ELR (cell line): ENCODE measurements at regions not wholly inside any gene's neighbourhood (a gene's known extent, or its start where the extent isn't known, plus 50 kb on each side); places are given as distances from the start of the nearest gene placed in this dataset.
"Not testable (repeated sequence)": the region's sequence is repeated elsewhere in the genome, so short reads cannot be mapped to it uniquely, and the experiment has no call there.

Source experiments
- DNase-seq: peaks from one replicate; pipeline ENCODE4 v3.0.0-alpha.2; 2015; ENCODE audit warnings: low read depth

DNA sequence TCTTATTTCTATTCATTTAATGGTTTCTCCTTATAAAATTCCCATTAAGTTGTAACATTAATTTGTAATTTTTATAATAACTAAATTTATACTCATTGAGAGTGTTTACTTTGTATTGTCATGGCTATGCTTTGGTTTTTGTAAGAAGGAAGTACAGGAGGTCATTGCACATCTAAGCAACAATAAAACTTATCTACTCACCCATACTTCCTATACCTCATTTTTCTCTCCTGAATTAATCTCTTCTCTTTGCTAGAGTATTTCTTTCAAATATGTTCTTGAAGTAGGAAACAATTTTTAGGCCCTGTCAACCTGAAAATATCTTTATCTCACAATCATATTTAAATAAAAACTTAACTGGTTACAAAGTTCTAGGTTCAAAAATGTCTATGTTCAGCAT, 95.4 kb upstream of the WDR11 start:
- DNase-seq, result no peak

DNA sequence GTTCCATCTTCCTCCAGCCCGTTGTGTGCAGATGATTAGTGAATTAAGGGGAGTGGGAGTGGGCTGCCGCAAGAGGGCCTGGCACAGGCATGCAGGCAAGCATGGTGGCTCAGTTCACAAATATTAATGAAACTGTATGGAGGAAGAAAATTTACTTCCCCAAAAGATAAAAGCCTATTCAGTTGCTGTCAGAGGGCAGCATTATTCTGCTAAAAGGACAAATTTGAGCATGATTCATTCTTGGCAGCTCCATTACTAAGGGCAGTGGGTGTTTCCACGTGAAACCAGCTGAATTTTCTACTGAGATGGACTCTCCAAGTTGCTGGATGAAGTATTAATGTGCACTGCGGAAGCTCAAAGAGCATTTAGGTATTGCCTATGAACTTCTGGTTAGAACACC, 90.9 kb upstream of the WDR11 start:
- no peak for DNase-seq

DNA sequence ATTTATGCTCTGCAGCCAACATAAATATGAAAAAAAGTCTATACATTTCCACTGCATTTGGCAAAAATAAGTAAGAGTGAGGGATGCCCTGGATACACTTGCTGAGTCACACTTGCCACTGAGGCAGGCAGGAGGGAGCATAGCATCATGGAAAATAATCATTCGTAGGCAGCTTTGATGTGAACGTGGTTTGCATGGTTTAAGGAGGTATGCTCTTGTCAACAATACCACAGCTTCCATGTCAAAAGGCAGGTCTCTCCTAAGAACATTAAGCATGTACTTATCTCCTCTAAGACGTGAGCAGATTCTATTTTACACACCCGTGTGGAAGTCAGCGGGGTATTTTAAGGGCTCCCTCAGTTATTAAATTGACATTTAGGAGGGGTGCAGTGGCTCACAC, 89.2 kb upstream of the WDR11 start:
- DNase-seq, result no peak

DNA sequence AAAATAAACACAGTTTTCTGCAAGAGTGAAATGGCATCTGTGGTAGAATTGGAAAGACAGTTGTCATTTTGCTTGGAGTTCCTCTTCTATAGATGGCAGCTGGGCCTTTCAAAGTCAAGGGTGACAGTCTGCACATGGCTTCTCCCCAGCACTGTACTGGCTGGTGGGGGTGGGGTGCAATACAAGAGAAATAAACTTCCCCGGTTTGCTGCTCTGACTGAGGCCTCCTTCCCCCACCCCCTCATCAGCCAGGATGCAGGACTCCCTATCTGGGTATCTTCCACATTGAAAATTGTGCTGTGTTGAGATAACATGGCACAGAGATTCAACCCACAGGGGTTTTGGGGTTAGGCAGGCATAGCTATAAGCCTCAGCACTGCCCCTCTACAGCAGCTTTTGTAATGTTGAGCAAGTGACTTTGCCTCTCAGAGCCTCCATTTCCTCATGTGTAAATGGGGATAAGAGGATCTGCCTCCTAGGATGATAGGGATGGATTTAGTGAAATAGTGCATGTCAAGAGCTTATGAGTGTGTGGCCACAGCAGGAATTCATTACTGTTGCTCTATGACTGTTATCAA, 85.8 kb upstream of the WDR11 start:
- no peak for DNase-seq

DNA sequence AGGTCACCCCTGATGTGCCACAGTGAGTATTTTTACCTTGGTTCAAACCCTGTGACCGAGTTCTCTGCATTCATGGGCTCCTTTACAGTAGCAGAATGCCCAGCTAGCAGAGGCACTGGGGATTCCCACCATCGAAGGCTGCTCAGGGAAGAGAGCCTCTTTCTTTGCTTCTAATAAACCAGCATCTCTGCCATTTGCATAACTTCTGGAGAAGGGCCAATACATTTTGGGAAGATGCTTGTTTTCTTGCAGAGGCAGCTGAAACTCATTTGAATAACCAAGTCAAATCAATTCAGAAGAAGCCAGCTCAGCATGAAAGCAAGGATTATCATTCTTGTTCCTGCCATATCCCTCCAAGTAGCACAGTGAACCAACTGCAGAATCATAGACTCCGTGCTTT, 82.9 kb upstream of the WDR11 start:
- DNase-seq, result no peak

DNA sequence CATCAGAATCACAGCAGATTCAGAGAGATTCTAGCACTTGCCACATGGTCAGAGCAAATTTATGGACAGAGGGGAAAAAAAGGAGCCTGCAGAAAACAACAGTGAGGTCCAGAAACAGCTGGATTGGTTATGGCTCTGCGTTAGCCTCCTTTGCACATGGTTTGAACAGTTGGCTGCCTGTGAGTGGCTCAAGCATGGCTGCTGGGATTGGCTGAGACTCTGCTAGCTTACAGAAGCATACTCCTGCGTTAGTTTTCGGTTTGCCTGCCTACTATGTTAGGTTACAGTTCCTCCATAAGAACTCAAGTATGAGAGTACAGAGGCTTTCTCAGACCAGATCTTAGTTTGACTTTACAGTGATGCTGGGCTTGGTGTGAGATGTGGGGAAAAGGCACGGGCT, 80.7 kb upstream of the WDR11 start:
- no peak for DNase-seq

DNA sequence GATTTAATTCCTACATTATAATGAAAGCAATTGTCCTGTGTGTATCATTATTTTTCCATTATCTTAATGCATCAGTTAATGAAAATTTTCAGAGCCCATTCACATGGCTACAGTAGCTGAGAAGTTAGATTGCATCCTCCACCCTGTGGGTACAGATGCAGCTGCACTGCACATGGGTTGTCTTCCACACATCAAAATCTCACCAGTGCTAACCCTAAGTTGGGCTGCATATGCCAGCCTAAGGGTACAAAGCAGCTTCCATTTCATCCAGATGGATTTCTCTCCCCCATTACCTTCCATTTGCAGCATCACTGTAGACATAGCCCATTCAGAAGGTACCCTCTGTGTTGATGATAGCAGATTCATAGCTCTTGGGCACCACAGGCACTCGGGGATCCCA, 74.7 kb upstream of the WDR11 start:
- DNase-seq, result no peak

DNA sequence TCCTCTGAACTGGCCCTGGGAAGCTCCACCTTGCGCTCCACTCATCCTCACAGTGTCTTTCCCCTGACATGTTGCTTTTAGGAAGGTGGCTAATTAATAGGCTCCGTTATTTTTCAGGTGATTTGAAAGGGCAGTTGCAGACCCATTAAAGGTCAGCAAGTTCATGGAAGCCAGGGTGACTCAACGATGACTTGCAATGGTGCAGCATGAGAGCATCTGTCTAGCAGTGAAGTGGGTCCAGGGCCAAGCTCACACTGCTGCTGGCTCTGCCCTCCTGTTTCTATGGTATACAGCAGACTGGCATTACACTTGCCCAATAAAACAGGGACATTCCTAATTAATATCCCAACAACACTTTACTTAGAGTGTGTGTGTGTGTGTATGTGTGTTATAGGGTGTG, 68.8 kb upstream of the WDR11 start:
- no peak for DNase-seq

DNA sequence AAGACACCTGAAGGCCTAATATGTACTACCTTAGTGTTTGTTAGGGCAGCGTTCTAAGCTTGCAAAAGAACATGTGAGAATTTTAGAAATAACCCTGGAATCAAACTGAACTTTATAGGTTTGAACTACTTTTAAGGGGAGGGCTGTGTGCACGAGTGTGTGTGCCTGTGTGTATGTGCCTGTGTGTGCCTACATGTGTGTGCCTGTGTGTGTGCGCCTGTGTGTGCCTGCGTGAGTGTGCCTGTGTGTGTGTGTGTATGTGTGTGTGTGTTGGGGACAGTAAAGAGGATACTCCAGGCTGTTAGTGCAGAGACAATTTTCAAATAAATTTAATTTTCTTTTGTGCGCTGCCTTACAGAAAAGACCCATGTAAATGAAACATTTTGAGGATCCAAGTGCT, 68.1 kb upstream of the WDR11 start:
- DNase-seq, result no peak

DNA sequence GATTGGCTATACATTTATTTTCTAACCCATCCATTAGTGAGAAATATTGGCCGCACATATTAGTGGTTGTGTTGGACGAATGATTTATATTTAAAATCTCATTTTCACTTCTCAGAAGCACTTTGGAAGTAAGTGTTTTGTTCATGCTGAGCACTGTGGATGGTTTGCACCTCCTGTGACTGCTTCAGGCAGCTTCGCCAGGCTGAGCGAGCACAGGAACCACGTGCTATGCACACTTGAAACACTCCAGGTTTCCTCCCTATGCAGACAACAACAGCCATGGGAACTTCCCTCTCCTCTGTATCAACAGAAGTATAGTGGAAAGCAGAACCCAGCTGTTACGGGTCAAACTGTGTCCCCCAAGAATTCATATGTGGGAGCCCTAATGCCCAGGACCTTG, 67.3 kb upstream of the WDR11 start:
- no peak for DNase-seq

DNA sequence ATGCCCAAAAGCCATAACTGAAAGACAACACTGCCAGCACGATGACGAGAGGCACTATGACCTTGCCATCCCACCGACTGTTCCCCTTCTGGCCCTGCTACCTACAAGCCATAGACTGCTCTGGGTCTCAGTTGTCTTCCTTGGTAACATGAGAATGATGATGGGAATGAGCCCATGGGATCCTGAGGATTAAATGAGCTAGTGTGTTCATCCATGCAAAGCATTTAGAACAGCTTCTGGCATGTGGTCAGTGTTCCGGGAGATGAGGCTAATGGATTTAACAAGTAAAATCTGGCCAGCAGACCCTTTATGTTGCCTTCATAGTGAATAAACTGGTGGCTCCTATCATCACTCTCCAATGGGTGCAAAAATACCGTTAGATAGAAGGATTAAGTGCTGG, 62.4 kb upstream of the WDR11 start:
- no peak for DNase-seq

DNA sequence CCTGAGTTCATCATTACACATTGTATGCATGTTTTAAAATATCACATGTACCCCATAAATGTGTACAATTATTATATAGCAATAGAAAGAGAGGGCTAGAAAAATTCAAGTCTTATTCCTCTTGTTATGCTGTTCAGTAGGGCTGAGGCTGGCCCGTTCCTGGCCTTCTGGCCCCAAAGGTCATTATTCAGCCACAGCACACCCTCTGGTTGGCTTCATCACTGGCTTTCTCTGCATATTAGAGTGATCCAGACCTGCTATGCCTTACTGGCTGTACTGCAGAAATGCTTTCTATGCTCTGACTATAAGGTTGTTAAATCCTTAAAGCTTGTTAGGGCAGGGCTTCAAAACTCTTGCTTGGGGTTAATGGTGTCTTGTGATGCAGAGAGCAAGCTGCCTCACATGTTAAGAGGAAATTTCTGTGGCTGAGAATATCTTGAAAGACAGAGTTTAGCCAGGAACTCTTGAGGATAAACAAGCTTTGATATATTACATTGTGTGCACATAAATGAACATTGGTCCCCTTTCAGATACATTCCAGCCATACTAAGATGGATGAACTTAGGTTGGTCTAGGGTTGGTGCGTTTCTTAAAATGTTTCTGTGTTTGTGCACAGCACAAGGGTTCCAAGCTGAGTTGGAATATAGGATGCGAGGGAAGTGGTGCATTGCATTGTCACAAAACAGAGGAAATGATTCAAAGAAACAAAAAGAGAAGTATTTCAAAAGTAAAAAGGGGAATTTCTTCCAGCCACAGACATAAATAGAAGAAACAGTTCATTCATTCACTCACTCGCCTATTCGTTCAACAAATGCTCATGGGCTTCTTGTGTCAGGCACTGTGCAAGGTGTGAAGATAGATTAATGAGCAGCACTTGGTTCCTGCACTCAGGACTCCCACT, 61.6 kb upstream of the WDR11 start:
- DNase-seq, result no peak

DNA sequence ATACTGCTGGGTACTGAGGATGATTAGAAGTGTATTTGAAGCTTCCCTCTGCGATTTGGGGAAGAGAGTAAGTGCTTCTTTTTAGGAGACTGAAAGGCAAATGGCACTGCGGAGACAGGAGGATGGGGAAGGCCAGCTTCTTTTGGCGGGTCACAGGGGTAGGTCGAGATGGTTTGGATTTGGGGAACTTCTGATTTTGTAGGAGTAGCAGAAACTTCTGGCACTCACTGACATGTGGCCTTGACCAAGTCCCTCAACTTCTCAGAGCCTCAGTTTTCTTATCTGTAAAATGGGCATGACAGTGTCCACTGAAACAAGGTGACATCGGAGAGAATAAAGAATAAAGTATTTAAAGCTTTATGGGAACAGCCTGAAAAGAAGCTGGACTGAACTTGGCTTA, 59.8 kb upstream of the WDR11 start:
- no peak for DNase-seq

DNA sequence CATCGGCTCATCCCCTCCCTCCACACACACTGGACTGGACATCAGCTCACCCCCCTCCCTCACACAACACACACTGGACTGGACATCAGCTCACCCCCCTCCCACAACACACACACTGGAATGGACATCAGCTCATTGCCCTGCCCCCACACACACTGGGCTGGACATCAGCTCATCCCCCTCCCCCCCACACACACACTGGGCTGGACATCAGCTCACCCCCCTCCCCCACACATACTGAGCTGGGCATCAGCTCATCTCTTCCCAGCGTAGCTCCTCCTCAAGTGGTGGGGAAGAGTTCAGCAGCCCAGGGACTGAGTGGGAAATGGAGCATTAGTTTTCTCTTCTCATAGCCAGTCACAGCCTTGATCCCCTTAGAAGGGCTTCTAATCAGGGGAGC, 58.1 kb upstream of the WDR11 start:
- no peak for DNase-seq

DNA sequence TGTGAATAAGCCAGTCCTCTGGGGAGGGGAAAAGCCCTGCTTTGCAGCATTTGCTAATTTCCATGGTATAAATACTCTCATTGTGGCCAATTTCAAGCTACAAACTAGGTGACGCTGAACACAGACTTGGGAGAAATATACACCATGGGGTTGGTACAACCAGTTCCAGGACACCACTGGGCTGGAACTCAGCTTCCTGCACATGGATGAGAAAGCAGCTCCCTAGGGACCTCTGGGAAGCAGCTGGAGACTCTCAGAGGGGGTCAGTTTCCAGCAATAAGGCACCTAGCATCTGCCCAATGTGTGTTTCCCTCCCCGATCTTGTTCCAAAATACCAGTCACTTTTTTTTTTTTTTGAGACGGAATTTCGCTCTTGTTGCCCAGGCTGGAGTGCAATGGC, 56.8 kb upstream of the WDR11 start:
- DNase-seq, result no peak

DNA sequence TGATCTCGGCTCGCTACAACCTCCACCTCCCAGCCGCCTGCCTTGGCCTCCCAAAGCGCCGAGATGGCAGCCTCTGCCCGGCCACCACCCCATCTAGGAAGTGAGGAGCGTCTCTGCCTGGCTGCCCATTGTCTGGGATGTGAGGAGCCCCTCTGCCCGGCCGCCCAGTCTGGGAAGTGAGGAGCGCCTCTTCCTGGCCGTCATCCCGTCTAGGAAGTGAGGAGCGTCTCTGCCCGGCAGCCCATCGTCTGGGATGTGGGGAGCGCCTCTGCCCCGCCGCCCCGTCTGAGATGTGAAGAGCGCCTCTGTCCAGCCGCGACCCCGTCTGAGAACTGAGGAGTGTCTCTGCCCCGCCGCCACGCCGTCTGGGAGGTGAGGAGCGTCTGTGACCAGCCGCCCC, 52.9 kb upstream of the WDR11 start:
- not testable (repeated sequence) for DNase-seq

DNA sequence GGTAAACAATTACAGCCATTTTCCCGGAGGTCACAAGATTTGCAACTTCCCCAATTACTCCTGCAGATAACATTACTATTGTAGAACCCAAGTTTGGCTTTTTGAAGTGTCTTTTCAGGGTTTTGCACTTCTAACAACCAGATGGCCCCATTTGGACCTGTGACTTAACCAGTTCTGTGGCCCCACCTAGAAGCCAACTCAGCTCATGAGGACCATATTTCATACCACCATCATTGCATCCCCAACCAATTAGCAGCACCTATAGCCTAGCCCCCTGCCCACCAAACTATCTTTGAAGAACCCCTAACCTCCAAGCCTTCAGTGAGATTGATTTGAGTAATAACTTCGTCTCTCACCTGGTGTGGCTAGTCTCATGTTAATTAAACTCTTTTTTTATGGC, 51.3 kb upstream of the WDR11 start:
- no peak for DNase-seq

DNA sequence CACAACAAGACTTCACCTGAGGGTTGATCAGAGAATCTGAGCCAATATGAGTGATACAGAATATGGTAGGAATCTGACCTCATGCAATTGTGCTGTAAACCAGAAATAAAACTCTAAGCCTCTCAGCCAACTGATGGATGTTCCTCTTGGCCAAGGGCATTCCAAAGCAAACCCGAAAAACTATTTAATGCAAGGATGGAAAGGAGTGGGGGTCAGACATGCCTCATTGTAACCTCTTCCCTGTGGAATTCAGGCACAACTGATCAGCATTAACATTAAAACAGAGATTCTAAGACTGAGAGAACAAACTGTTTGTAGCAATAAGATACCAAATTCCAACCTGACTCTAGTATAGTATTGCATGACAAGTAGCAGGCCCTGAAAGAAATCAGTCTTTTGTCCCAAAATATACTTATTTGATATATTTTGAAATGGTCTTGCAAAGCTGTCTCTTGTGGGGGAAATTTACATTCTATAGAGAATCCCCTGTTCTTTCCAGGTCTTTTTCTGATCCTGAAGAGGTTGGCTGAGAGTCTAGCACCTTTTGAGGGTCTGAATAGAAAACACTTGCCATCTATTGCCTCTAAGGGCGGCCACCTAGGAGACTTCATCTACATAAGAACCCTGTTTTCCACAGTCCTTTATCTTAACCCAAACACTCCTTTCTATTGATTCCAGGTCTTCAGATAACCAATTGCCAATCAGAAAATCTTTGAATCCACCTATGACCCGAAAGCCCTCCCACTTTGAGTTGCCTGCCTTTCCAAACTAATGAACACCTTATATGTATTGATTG, 50.4 kb upstream of the WDR11 start:
- DNase-seq, result no peak
